GM12878 (cell line): ENCODE measurements at regions not wholly inside any gene's neighbourhood (a gene's known extent, or its start where the extent isn't known, plus 50 kb on each side); places are given as distances from the start of the nearest gene placed in this dataset.

Experiments
- ATAC-seq: fragments of 200-7000 bp; cut with Tn5 transposase; 3 replicates; pipeline ENCODE4 v1.9.1; 2020; ENCODE audit warnings: mild to moderate bottlenecking, moderate library complexity
- BruUV-seq: library from RNA; stranded (reverse); fragments of 400-500 nt; replicated peaks from 2 replicates; lab custom pipeline; 2021; lab: Mats Ljungman, UMichigan
- CTCF ChIA-PET: fragments of 300-600 bp; sonication (Branson Sonifier 250); formaldehyde crosslinking; extraction: SDS; loops from one replicate; lab custom pipeline; 2021; ENCODE audit warnings: inconsistent platforms; lab: Yijun Ruan, JAX
- POLR2A ChIA-PET: fragments of 350-600 bp; formaldehyde crosslinking; extraction: SDS; loops from one replicate; lab custom pipeline; 2021; ENCODE audit warnings: inconsistent platforms; lab: Charles Lee
- RAD21 ChIA-PET: fragments of 300-600 bp; sonication (Branson Sonifier 250); formaldehyde crosslinking; loops from one replicate; lab custom pipeline; 2023; ENCODE audit warnings: antibody characterized with exemption; ENCODE audit not compliant: unreplicated experiment; lab: Charles Lee
- SMC1A ChIA-PET: fragments of 300-600 bp; sonication (Branson Sonifier 250); formaldehyde crosslinking; loops from one replicate; lab custom pipeline; 2023; ENCODE audit not compliant: unreplicated experiment, uncharacterized antibody; lab: Charles Lee
- DNase-seq: peaks from one replicate; pipeline ENCODE4 v3.0.0-alpha.2; 2011; ENCODE audit warnings: low read depth, low spot score
- FAIRE-seq: peaks from 3 replicates; lab custom pipeline; 2011; peaks lifted over from hg19 to GRCh38; lab: Jason Lieb, UNC
- H2AFZ ChIP-seq: 2 replicates; pipeline ENCODE4 v1.6.0; 2011; ENCODE audit warnings: low read depth, low read length, control low read depth; ENCODE audit not compliant: control insufficient read depth
- H3K27ac ChIP-seq: 2 replicates; pipeline ENCODE4 v1.5.1; 2011; ENCODE audit warnings: control low read depth; ENCODE audit not compliant: control insufficient read depth, insufficient read depth
- H3K27me3 ChIP-seq, 2 experiments: replicated peaks in 1 of 2; 2 replicates each; pipeline versions ENCODE4 v1.6.0 to v1.6.1; 2011; ENCODE audit warnings: low read length in 1 of 2; ENCODE audit not compliant: control insufficient read depth in 2 of 2, insufficient read depth in 2 of 2
- H3K36me3 ChIP-seq, 2 experiments: 2 replicates each; pipeline ENCODE4 v1.5.1; 2011; ENCODE audit warnings: low read length in 1 of 2; ENCODE audit not compliant: control insufficient read depth in 2 of 2, insufficient read depth in 2 of 2
- H3K4me1 ChIP-seq: 2 replicates; pipeline ENCODE4 v1.6.1; 2011; ENCODE audit warnings: mild to moderate bottlenecking, low read length, moderate library complexity, mixed read lengths; ENCODE audit not compliant: control insufficient read depth, insufficient read depth
- H3K4me2 ChIP-seq: 2 replicates; pipeline ENCODE4 v1.6.0; 2011; ENCODE audit warnings: control low read depth; ENCODE audit not compliant: control insufficient read depth, insufficient read depth
- H3K4me3 ChIP-seq: fragments of 200-600 bp; sonication (generic); 2 replicates; pipeline ENCODE4 v1.5.1; 2016
- H3K79me2 ChIP-seq: 2 replicates; pipeline ENCODE4 v1.6.0; 2011; ENCODE audit warnings: low read length; ENCODE audit not compliant: control insufficient read depth, insufficient read depth
- H3K9ac ChIP-seq: 2 replicates; pipeline ENCODE4 v1.8.0; 2011; ENCODE audit warnings: low read length, control low read depth, mixed read lengths; ENCODE audit not compliant: control insufficient read depth, insufficient read depth
- H3K9me3 ChIP-seq: replicated peaks from 3 replicates; pipeline ENCODE4 v1.5.1; 2011; ENCODE audit warnings: mild to moderate bottlenecking, low read length; ENCODE audit not compliant: control insufficient read depth, insufficient read depth
- H4K20me1 ChIP-seq: 2 replicates; pipeline ENCODE4 v1.6.0; 2011; ENCODE audit not compliant: control insufficient read depth, insufficient read depth
- ATF7 ChIP-seq: fragments of 450-650 bp; IDR thresholded peaks from 2 replicates; pipeline ENCODE4 v1.6.1; 2016; ENCODE audit warnings: low read depth, mild to moderate bottlenecking
- CBFB ChIP-seq: IDR thresholded peaks from 2 replicates; pipeline ENCODE4 v1.6.1; 2016; ENCODE audit warnings: antibody characterized with exemption, low read depth
- HDAC6 ChIP-seq: fragments of 200-600 bp; sonication (generic); IDR thresholded peaks from one replicate; pipeline ENCODE4 v1.8.0; 2017; ENCODE audit warnings: antibody characterized with exemption; ENCODE audit not compliant: unreplicated experiment
- NBN ChIP-seq: fragments of 450-650 bp; IDR thresholded peaks from 2 replicates; pipeline ENCODE4 v1.6.1; 2016
- RELB ChIP-seq: fragments of 450-650 bp; IDR thresholded peaks from 2 replicates; pipeline ENCODE4 v1.6.1; 2017; ENCODE audit warnings: low read depth, mild to moderate bottlenecking, moderate library complexity
- STAT1 ChIP-seq: fragments of 450-650 bp; conservative IDR thresholded peaks from 2 replicates; pipeline ENCODE4 v1.6.1; 2014; ENCODE audit warnings: antibody characterized with exemption, mild to moderate bottlenecking
- ZBTB11 ChIP-seq: fragments of 450-650 bp; formaldehyde crosslinking; IDR thresholded peaks from 2 replicates; pipeline ENCODE4 v1.5.0; 2022; ENCODE audit warnings: mild to moderate bottlenecking, missing genetic modification characterization
- ZNF274 ChIP-seq: IDR thresholded peaks from one replicate; pipeline ENCODE4 v1.8.0; 2011; ENCODE audit not compliant: insufficient read length, insufficient read depth
- WGBS: methylation state at CpG from one replicate; pipeline ENCODE4 v1.1.6; 2016; ENCODE audit warnings: low lambda C conversion rate; ENCODE audit not compliant: insufficient replicate concordance, insufficient coverage; ENCODE audit errors: missing lambda C conversion rate; 5-methylcytosine and 5-hydroxymethylcytosine counted together
- in situ Hi-C: fragments of 300-500 bp; cut with MboI; formaldehyde crosslinking; loops from 9 replicates; pipeline ENCODE4 v1.14.3; 2018; ENCODE audit warnings: mixed read lengths
- intact Hi-C: fragments of 100-400 bp; cut with micrococcal nuclease; formaldehyde crosslinking; loops from one replicate; pipeline ENCODE4 v1.14.2; 2022; ENCODE audit not compliant: unreplicated experiment
- TF ChIP-seq, protein P1 (sequence below): fragments of 450-650 bp; formaldehyde crosslinking; IDR thresholded peaks from 2 replicates; pipeline ENCODE4 v1.4.0; 2020; ENCODE audit warnings: mild to moderate bottlenecking, moderate library complexity

DNA sequence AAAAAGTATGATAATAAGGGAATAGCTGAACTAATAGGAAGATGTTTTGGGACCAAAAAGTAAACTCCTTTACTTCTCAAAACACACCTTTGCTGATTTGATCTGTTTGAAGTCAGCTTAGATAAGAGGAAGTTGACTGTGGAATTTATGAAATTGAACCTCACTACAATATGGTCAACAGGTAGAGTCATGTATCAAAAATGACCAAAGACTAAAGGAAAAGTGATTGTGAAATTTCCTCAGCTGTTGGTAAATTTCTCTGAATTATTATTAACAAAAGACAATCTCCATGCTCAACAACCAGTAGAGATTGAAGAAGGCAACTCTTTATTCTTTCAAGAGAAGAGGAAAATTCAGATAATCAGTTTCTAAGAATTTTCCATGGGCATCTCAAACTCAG is 826.5 kb downstream of the KCNA4 start:
- no peaks in the 10 kb centered on the region for H3K79me2 ChIP-seq
- ATAC-seq (no peak), FAIRE-seq (no peak), DNase-seq (no peak)
- H3K9ac ChIP-seq = no peak overlapping the region
- H3K4me3 ChIP-seq = no peak overlapping the region
- SMC1A ChIA-PET = no interaction called here
- H3K27ac ChIP-seq = no peak overlapping the region
- H4K20me1 ChIP-seq = no peaks in the 10 kb centered on the region
- no peaks in the 10 kb centered on the region for H3K27me3 ChIP-seq
- H3K36me3 ChIP-seq = no peaks in the 10 kb centered on the region
- H3K4me1 ChIP-seq = no peaks in the 10 kb centered on the region
- BruUV-seq = no TSS peak
- H3K4me2 ChIP-seq = no peak overlapping the region
- in situ Hi-C loops = no loop called here
- CTCF ChIA-PET = interaction anchor here (0.5 kb wide), 1 partner anchor 211 kb away, joined by 3 read pairs; no protein-coding TSS in a partner anchor
- H3K9me3 ChIP-seq = no peaks in the 10 kb centered on the region
- intact Hi-C loops = no loop called here
- no peak overlapping the region for H2AFZ ChIP-seq
- no peak for TF ChIP-seq ATF7
- no peak for TF ChIP-seq ZBTB11 (CRISPR knock-in tag)
- POLR2A ChIA-PET = no interaction called here
- RAD21 ChIA-PET = interaction anchor here (1.2 kb wide), 1 partner anchor 138 kb away, joined by 3 read pairs; no protein-coding TSS in a partner anchor

GRCh38 chr11:29187215-29187614 is 829.6 kb downstream of the KCNA4 start:
- Histone ChIP-seq H3K4me3 (no peak overlapping the region), H3K4me1 (no peaks in the 10 kb centered on the region), H3K36me3 (no peaks in the 10 kb centered on the region), H3K27ac (no peak overlapping the region), H3K79me2 (no peaks in the 10 kb centered on the region), H3K9me3 (no peaks in the 10 kb centered on the region), H3K27me3 (no peaks in the 10 kb centered on the region), H3K9ac (no peak overlapping the region), H2AFZ (no peak overlapping the region), H4K20me1 (no peaks in the 10 kb centered on the region), H3K4me2 (no peak overlapping the region)
- ChIA-PET CTCF (interaction anchor here (2.3 to 4.0 kb wide), 2 partner anchors 21 to 142 kb away, joined by 5 to 22 read pairs; no protein-coding TSS in a partner anchor), POLR2A (no interaction called here), SMC1A (interaction anchor here (0.9 to 3.3 kb wide), 4 partner anchors 15 to 142 kb away, joined by 3 to 19 read pairs (median 4); no protein-coding TSS in a partner anchor), RAD21 (interaction anchor here (0.6 to 3.1 kb wide), 3 partner anchors 28 to 1081 kb away, joined by 3 to 15 read pairs (median 3); no protein-coding TSS in a partner anchor)
- in situ Hi-C loops (no loop called here), intact Hi-C loops (no loop called here)
- DNase-seq (no peak), FAIRE-seq (no peak), ATAC-seq (no peak; the same call in 2 of the 3 replicates)
- WGBS = 82% methylated on average over 1 of the region's 1 CpG
- no TSS peak for BruUV-seq
- TF ChIP-seq STAT1 (no peak), NBN (no peak), HDAC6 (no peak), ZNF274 (no peak), CBFB (no peak), RELB (no peak)
- TF ChIP-seq, protein P1, sequence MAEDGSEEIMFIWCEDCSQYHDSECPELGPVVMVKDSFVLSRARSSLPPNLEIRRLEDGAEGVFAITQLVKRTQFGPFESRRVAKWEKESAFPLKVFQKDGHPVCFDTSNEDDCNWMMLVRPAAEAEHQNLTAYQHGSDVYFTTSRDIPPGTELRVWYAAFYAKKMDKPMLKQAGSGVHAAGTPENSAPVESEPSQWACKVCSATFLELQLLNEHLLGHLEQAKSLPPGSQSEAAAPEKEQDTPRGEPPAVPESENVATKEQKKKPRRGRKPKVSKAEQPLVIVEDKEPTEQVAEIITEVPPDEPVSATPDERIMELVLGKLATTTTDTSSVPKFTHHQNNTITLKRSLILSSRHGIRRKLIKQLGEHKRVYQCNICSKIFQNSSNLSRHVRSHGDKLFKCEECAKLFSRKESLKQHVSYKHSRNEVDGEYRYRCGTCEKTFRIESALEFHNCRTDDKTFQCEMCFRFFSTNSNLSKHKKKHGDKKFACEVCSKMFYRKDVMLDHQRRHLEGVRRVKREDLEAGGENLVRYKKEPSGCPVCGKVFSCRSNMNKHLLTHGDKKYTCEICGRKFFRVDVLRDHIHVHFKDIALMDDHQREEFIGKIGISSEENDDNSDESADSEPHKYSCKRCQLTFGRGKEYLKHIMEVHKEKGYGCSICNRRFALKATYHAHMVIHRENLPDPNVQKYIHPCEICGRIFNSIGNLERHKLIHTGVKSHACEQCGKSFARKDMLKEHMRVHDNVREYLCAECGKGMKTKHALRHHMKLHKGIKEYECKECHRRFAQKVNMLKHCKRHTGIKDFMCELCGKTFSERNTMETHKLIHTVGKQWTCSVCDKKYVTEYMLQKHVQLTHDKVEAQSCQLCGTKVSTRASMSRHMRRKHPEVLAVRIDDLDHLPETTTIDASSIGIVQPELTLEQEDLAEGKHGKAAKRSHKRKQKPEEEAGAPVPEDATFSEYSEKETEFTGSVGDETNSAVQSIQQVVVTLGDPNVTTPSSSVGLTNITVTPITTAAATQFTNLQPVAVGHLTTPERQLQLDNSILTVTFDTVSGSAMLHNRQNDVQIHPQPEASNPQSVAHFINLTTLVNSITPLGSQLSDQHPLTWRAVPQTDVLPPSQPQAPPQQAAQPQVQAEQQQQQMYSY (CRISPR knock-in tag) = no peak
